Neural crest cell (in vitro differentiated cells): ENCODE measurements at regions not wholly inside any gene's neighbourhood (a gene's known extent, or its start where the extent isn't known, plus 50 kb on each side); places are given as distances from the start of the nearest gene placed in this dataset.

Experiments used
- DNase-seq: peaks from one replicate; pipeline ENCODE4 v3.0.0; 2021; ENCODE audit warnings: low read depth, mixed read lengths, low spot score
- H3K27ac Mint-ChIP-seq: one replicate; pipeline ENCODE4 v1.8.0; 2021; ENCODE audit warnings: mild to moderate bottlenecking, mixed read lengths; ENCODE audit not compliant: unreplicated experiment
- H3K27me3 Mint-ChIP-seq: 2 replicates; pipeline ENCODE4 v1.8.0; 2021; ENCODE audit warnings: low read depth, mild to moderate bottlenecking, mixed read lengths
- H3K36me3 Mint-ChIP-seq: 2 replicates; pipeline ENCODE4 v1.8.0; 2021; ENCODE audit warnings: low read depth, mild to moderate bottlenecking, mixed read lengths
- H3K4me1 Mint-ChIP-seq: 2 replicates; pipeline ENCODE4 v1.8.0; 2021; ENCODE audit warnings: mixed read lengths
- H3K4me3 Mint-ChIP-seq: one replicate; pipeline ENCODE4 v1.8.0; 2021; ENCODE audit warnings: mild to moderate bottlenecking, mixed read lengths
- H3K9me3 Mint-ChIP-seq: 2 replicates; pipeline ENCODE4 v1.8.0; 2021; ENCODE audit warnings: mixed read lengths
- TF ChIP-seq, protein P1 (sequence below): fragments of 200-600 bp; sonication (generic); conservative IDR thresholded peaks from 2 replicates; pipeline ENCODE4 v1.5.0; 2021; ENCODE audit warnings: antibody characterized with exemption, mild to moderate bottlenecking

DNA sequence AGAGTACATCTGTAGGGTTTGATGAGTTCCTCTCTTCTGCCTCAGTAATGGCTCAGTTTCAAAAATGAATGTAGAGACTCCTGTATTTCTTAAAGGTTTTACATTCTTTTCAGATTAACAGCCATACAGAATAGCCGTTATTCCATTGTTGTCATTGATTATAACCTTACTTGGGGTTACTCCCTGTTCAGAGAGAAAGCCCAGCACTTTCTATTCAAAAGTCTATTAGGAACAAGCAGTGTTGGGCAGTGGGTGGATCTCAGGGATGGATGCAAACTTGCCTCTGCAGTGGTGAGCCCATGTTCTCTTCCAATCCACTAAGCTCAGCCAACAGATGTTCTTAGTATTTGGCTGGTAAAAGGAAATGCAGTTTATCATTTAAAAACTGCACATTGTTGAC is 342.6 kb upstream of the E2F7 start:
- Mint-ChIP-seq H3K4me3 (no peak overlapping the region), H3K4me1 (no peaks in the 10 kb centered on the region), H3K9me3 (no peaks in the 10 kb centered on the region), H3K27ac (no peak overlapping the region), H3K27me3 (no peaks in the 10 kb centered on the region), H3K36me3 (no peaks in the 10 kb centered on the region)
- TF ChIP-seq, protein P1, sequence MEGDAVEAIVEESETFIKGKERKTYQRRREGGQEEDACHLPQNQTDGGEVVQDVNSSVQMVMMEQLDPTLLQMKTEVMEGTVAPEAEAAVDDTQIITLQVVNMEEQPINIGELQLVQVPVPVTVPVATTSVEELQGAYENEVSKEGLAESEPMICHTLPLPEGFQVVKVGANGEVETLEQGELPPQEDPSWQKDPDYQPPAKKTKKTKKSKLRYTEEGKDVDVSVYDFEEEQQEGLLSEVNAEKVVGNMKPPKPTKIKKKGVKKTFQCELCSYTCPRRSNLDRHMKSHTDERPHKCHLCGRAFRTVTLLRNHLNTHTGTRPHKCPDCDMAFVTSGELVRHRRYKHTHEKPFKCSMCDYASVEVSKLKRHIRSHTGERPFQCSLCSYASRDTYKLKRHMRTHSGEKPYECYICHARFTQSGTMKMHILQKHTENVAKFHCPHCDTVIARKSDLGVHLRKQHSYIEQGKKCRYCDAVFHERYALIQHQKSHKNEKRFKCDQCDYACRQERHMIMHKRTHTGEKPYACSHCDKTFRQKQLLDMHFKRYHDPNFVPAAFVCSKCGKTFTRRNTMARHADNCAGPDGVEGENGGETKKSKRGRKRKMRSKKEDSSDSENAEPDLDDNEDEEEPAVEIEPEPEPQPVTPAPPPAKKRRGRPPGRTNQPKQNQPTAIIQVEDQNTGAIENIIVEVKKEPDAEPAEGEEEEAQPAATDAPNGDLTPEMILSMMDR: no peak
- DNase-seq: no peak

DNA sequence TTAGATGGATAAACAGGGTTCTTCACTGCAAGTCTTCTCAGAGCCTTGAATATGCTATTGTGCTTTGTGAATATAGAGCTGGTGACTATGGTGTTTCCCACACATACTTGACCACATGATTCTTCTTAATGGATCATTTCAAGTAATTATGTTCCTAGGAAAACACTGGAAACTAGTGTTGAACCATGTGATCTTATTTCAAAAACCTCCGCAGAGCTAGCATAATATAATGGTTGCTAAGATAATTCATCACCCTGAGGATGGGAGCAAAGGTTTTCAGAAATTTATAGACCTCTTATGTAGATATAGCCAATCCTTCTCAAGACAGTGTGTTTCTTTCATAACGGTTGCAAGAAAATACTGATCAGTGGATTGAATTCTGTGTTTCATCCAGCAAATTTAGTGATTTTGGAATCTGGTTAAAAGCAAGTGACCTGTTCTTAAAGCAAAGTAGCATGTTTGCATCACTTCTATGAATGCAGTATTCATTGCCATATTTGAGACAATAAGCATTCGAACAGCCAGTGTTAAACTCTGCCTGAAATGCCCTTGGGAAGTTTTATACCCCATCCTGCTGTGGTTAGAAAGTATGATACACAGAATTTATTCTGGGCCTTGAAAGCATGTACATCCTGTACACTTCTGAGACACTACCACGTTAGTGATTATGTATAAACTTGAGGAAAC is 341.0 kb upstream of the E2F7 start:
- Mint-ChIP-seq H3K27ac (no peak overlapping the region), H3K9me3 (no peaks in the 10 kb centered on the region), H3K27me3 (no peaks in the 10 kb centered on the region), H3K36me3 (no peaks in the 10 kb centered on the region), H3K4me1 (no peaks in the 10 kb centered on the region), H3K4me3 (no peak overlapping the region)
- TF ChIP-seq, protein P1: no peak
- no peak for DNase-seq

GRCh38 chr12:77402716-77403115 is 337.3 kb upstream of the E2F7 start:
- Mint-ChIP-seq H3K9me3 (no peaks in the 10 kb centered on the region), H3K36me3 (no peaks in the 10 kb centered on the region), H3K27me3 (no peaks in the 10 kb centered on the region), H3K4me3 (no peak overlapping the region), H3K4me1 (no peaks in the 10 kb centered on the region), H3K27ac (no peak overlapping the region)
- DNase-seq: no peak
- TF ChIP-seq, protein P1: no peak

- Mint-ChIP-seq H3K36me3 (no peaks in the 10 kb centered on the region), H3K4me3 (no peak overlapping the region), H3K4me1 (no peaks in the 10 kb centered on the region), H3K9me3 (no peaks in the 10 kb centered on the region), H3K27ac (no peak overlapping the region), H3K27me3 (no peaks in the 10 kb centered on the region)
- TF ChIP-seq, protein P1: no peak
- DNase-seq: no peak
Observed at GRCh38 chr12:77401770-77402081, 336.4 kb upstream of the E2F7 start.

DNA sequence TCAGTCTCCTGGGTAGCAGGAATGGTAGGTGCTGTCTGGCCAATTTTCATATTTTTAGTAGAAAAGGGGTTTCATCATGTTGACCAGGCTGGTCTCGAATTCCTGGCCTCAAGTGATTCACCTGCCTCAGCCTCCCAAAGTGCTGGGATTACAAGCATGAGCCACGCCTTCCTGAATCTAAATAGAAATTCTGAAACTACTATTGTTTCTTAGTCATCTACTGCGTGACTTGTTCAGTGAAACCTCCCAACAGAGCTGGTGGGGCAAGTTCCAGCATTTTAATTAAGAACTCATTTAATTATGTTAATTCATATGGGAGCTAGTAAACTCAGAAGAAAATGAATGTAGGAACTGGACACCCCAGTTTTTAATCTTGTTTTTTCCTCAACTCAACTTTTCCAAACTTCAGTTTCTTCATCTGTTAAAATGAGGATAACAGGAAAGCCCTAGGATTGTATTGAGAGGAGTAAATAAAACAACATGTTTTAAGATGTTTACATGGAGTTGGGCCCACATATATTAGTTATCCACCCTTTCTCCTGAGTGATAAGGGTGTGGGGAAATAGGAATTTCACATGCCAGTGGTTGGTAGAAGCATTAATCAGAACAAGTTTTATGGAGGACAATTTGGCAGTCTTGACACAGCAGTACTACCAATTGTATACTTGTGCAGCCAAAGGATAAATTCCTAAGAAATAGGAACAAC is 335.8 kb upstream of the E2F7 start:
- TF ChIP-seq, protein P1: no peak
- Mint-ChIP-seq H3K27ac (no peak overlapping the region), H3K4me3 (no peak overlapping the region), H3K4me1 (no peaks in the 10 kb centered on the region), H3K36me3 (no peaks in the 10 kb centered on the region), H3K27me3 (no peaks in the 10 kb centered on the region), H3K9me3 (no peaks in the 10 kb centered on the region)
- no peak for DNase-seq
